ENCODE measurements at regions not wholly inside any gene's neighbourhood (a gene's known extent, or its start where the extent isn't known, plus 50 kb on each side); places are given as distances from the start of the nearest gene placed in this dataset.

DNA sequence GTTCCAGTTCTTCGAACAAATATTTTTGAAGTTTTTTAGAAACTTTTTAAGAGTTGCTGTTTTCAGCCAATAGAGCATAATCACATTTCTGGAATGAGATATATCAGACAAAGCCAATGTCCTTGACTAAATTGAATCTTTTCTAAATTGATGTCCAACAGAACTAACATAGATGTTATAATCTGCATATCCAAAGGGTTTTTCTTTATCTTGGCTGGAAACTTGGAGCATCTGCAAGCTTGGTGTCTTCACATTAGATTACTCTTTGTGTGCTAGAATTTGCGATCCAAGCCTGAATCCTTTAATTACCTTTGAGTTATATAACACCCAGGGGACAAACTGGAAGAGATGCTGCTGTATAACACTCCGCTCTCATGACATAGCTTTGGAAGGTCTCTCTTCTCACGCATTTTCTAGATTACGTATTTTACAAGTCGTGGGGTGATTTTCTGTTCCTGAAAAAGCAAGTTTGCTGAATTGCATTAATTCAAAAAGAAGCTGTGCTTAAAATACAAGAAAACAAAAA is 64.4 kb upstream of the FUCA2 start:
- Histone ChIP-seq H3K4me3 (replicated peaks; ENCODE audit: low read depth, low read length) (no peak overlapping the region), H3K27me3 (replicated peaks; ENCODE audit: control insufficient read depth, insufficient read depth, low read length) (no peaks in the 10 kb centered on the region), H3K36me3 (ENCODE audit: control insufficient read depth, insufficient read depth, low read length) (no peaks in the 10 kb centered on the region)
- TF ChIP-seq, protein P1, sequence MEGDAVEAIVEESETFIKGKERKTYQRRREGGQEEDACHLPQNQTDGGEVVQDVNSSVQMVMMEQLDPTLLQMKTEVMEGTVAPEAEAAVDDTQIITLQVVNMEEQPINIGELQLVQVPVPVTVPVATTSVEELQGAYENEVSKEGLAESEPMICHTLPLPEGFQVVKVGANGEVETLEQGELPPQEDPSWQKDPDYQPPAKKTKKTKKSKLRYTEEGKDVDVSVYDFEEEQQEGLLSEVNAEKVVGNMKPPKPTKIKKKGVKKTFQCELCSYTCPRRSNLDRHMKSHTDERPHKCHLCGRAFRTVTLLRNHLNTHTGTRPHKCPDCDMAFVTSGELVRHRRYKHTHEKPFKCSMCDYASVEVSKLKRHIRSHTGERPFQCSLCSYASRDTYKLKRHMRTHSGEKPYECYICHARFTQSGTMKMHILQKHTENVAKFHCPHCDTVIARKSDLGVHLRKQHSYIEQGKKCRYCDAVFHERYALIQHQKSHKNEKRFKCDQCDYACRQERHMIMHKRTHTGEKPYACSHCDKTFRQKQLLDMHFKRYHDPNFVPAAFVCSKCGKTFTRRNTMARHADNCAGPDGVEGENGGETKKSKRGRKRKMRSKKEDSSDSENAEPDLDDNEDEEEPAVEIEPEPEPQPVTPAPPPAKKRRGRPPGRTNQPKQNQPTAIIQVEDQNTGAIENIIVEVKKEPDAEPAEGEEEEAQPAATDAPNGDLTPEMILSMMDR (IDR thresholded peaks at IDR 0.05; ENCODE audit: insufficient read depth, low read length, poor library complexity, severe bottlenecking), result no peak
- DNase-seq (ENCODE audit: extremely low read depth, insufficient read length), result no peak

DNA sequence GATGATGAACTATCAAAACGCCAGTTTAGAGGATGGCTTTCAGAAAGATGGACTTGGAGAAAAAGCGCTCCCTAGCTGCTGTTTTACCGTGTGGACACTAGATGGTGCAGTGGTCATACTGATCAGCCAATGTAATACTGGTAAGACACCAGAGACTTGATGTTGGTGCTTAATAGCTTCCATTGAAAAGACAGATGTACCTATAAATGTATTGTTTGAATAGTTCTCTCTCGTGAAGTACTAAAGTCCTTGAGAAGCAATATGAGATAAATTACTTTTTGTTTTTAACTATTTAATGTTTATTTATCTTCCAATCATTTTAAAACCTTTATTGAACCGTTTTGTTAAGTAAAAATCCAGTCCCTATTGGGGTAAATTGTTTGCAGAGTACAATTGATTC is 63.9 kb upstream of the FUCA2 start:
- peak; percentile 32 for DNase-seq (ENCODE audit: extremely low read depth, insufficient read length)
- Histone ChIP-seq H3K36me3 (ENCODE audit: control insufficient read depth, insufficient read depth, low read length) (no peaks in the 10 kb centered on the region), H3K4me3 (replicated peaks; ENCODE audit: low read depth, low read length) (no peak overlapping the region), H3K27me3 (replicated peaks; ENCODE audit: control insufficient read depth, insufficient read depth, low read length) (no peaks in the 10 kb centered on the region)
- TF ChIP-seq, protein P1 (IDR thresholded peaks at IDR 0.05; ENCODE audit: insufficient read depth, low read length, poor library complexity, severe bottlenecking), result peak; percentile 80

DNA sequence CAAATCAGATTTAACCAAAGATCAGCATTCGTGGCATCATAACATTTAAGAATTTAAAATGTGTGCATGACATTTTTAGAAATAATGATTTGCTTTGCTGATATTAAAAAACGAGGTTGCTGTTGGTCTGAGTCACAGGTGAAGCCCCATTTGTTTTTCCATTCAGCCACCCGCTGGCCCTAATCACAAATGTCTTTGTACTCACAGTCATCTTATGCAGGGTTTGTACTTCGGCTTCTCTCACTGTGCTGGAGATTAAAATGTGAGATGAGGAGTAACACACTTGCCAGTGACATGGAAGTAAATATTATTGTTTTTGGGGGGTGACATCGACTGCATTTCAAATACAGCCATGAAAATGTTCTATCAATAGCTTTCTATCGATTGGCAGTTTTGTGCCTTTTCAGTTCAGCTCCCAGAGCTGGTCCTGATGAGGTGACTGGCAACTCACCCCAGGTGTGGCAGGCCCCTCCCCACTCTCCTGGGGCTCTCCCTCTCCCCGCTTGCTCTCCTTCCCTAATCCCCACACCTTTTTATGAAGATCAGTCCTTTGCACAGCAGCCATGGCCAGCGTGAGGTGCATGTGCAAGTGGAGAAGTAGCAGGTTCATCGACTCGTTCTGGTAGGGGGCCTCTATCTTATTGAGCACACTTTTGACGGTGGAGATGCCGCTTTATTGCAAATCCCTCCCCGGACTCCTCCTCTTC is 58.8 kb upstream of the FUCA2 start:
- Histone ChIP-seq H3K36me3 (ENCODE audit: control insufficient read depth, insufficient read depth, low read length) (no peaks in the 10 kb centered on the region), H3K4me3 (replicated peaks; ENCODE audit: low read depth, low read length) (no peak overlapping the region), H3K27me3 (replicated peaks; ENCODE audit: control insufficient read depth, insufficient read depth, low read length) (no peaks in the 10 kb centered on the region)
- no peak for DNase-seq (ENCODE audit: extremely low read depth, insufficient read length)
- TF ChIP-seq, protein P1 (IDR thresholded peaks at IDR 0.05; ENCODE audit: insufficient read depth, low read length, poor library complexity, severe bottlenecking), result no peak

DNA sequence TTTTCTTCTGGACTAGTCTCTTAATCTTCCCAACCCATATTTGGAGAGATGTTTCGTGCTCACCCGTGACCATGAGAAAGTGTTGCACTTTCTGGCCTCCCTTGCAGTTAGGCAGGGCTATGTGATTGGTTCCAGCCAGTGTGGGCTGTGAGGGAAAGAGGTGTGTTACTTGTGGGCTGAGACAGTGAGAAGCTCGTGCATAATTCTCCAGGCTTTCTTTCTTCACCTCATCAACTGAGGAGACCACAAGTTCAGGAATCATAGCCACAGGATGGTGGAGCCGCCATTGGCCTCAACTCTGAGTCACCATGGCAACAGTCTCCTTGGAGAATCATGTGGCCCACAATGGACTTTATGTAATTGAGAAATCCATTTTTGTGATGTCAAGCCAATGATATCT is 57.5 kb upstream of the FUCA2 start:
- TF ChIP-seq, protein P1 (IDR thresholded peaks at IDR 0.05; ENCODE audit: insufficient read depth, low read length, poor library complexity, severe bottlenecking), result no peak
- DNase-seq (ENCODE audit: extremely low read depth, insufficient read length), result no peak
- Histone ChIP-seq H3K36me3 (ENCODE audit: control insufficient read depth, insufficient read depth, low read length) (no peaks in the 10 kb centered on the region), H3K4me3 (replicated peaks; ENCODE audit: low read depth, low read length) (no peak overlapping the region), H3K27me3 (replicated peaks; ENCODE audit: control insufficient read depth, insufficient read depth, low read length) (no peaks in the 10 kb centered on the region)

DNA sequence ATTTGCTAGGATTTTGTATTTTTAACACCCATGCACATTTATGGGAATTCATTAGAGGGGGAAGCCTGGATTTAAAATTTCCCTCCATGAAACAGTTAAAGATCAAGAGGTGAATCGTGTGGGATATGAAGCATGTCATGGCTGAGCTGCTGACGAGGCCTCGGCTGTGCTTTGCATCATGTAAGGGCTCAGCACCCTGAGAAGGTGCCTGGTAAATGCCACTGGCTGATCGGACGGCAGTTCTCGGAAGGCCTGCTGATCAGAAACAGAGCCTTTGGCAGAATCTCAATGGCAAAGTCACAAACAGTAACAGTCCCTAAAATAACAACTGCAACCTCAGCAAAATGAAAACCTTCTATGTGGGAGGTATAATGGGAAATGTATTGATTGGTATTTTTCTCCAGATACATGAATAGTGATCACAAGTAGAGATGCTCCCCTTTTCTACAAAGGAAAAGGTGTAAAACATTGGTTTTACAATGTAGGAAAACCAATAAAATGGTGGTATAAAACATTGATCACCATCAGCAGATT is 53.0 kb upstream of the FUCA2 start:
- TF ChIP-seq, protein P1 (IDR thresholded peaks at IDR 0.05; ENCODE audit: insufficient read depth, low read length, poor library complexity, severe bottlenecking), result no peak

More for the DNA sequence above, 53.0 kb upstream of the FUCA2 start:
- Histone ChIP-seq H3K36me3 (ENCODE audit: control insufficient read depth, insufficient read depth, low read length) (no peaks in the 10 kb centered on the region), H3K4me3 (replicated peaks; ENCODE audit: low read depth, low read length) (no peak overlapping the region), H3K27me3 (replicated peaks; ENCODE audit: control insufficient read depth, insufficient read depth, low read length) (no peaks in the 10 kb centered on the region)
- no peak for DNase-seq (ENCODE audit: extremely low read depth, insufficient read length)
